Eye (tissue), 1 donor: ENCODE measurements at regions not wholly inside any gene's neighbourhood (a gene's known extent, or its start where the extent isn't known, plus 50 kb on each side); places are given as distances from the start of the nearest gene placed in this dataset.

ENCODE experiments used
- DNase-seq: peaks from one replicate; pipeline ENCODE4 v3.0.0-alpha.2; 2015

DNA sequence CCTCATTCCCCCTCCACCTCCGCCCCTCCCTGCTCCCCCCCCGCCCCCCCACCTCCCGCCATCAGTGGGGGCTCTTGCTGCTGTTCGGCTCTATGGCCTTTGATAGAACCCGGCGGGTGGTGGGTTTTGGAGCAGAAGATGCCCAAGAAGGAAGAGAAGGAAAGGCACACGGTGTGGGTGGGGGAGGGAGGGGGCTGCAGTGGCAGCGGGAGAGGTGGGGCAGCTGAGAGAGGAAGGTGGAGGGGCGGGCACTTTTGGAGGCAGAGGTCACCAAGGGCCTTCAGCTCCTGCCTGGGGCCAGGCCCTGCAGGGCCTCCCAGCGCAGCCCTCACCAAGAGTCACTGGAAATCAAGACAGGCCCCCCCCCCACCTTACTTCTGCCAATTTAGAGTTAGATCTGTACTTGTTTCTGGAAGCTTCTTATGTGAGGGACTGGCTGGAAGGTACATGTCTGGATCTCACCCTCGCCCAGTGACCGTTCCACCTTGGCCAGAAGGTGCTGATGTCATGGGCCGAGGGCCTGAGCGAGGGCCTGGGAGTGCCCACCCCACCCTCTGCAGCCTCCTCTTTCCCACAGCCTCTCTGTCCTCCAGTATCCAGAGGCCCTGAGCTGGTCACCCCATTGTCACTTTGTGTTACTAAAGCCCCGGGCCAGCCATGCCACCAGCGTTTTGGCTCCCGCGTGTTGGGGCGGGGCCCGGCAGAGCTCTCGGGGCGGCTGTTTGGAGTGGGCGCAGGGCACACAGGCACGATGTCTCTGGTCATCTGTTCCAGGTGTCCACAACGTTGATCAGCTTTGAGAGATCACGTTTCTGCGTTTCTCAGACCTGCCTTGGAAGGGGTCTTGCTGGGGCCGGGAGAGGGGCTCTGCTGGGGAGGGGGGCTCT, 153.9 kb downstream of the KIF26A start:
- no peak for DNase-seq

DNA sequence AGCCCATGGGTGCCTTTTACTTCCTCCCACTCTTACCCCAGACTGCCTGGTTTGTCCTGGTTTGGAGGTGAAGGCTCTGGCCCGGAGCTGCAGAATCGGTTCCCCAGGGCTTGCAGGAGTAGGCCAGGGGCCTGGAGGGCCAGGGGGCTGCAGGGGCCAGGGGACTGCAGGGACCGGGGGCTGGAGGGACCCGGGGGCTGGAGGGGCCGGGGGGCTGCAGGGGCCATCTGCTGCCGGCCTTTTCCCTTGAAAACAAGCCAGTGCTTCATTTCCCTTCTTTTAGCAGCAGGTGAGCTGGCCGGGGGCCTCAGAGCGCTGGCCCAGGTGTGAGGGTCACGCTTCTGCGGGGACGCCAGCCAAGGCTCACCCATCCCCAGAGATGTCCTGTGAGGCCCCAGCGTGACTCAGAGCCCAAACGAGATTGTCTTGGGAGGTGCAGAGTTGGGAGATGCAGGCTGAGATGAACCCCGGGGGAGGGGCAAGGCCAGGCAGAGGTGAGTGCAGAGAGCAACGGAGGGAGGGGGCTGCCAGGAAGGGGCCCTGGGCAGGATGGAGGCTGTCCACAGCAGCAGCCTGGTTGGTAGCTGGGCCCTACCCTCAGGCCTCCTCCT, 154.9 kb downstream of the KIF26A start:
- no peak for DNase-seq

DNA sequence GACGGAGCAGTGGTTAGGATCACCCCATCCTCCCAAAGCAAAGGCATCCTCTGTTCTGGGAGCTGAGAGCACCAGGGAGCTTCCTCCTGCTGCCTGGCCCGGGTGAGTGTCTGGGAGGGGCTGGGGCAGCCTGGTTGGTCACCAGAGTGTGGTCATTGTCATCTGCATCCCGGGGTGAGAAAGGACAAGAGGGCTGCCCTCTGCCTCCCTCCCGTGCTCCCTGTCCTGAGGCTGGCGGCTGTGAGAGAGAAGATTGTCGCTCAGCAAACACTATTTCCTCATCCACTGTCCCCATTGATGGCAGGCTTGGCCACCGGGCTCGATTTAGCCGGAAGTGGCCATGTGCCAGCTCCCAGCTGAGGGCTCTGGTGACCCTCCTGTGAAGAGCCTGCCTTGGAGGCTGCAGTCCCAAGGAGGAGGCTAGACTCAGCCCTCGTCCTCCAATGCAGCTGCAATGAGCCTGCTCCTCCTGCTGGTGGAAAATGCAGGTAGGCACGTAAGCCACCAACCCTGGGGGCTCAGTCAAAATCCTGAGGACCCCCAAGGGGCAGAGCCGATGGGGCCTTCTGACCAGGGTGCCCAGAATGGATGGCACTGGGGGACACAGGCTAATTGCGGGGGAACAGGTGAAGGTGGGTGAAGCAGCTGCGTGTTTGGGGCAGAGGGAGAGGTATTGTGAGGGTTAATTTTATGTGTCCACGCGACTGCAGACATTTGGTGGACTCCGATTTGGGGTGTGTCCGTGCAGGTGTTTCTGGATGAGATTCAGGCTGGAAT, 155.7 kb downstream of the KIF26A start:
- DNase-seq = no peak

DNA sequence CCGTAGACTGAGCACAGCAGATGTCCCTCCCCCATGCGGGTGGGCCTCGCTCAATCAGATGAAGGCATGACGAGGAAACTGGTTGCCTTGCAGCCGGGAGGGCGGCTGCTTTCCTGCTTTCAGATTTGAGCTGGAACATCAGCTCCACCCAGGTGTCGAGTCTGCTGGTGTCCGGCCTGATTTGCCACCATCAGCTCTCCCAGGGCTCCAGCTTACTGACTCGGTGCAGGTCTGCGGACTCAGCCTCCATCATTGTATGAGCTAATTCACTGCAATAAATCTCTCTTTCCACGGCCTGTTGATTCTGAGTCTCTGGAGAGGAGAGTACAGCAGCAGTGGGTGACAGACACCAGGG, 156.2 kb downstream of the KIF26A start:
- DNase-seq = no peak

DNA sequence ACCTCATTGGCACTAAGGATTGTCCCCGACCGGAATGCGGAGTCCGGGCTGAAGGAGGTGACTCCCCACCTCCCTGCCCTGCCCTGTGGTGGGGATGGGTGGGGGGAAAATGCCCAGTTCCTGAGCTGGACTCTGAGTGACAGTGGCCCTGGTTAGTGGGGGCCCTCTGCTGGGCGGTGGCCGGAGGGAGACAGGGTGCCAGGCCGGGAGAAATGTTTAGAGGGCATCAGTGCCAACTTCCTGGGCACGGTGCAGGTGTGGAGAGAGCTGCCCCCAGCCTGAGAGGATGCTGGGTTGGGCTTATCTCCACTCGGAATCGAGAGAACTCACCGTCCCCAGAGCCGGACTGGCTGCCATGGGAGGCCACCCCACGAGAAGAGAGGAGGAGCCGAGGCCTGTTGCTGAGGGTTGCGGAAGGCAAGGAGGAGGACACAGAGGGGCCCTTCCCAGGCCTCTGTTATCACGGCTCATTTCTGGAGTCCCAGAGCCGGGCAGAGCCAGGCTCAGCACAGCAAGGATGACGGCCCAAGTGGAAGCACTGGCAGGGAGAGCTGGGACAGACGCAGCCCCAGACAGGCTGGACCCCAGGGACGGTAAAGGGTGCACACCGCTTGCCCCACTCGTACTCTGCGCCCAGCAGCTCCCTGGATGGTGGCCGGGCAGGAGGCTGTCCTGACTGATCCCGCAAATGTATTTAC, 156.7 kb downstream of the KIF26A start:
- no peak for DNase-seq

DNA sequence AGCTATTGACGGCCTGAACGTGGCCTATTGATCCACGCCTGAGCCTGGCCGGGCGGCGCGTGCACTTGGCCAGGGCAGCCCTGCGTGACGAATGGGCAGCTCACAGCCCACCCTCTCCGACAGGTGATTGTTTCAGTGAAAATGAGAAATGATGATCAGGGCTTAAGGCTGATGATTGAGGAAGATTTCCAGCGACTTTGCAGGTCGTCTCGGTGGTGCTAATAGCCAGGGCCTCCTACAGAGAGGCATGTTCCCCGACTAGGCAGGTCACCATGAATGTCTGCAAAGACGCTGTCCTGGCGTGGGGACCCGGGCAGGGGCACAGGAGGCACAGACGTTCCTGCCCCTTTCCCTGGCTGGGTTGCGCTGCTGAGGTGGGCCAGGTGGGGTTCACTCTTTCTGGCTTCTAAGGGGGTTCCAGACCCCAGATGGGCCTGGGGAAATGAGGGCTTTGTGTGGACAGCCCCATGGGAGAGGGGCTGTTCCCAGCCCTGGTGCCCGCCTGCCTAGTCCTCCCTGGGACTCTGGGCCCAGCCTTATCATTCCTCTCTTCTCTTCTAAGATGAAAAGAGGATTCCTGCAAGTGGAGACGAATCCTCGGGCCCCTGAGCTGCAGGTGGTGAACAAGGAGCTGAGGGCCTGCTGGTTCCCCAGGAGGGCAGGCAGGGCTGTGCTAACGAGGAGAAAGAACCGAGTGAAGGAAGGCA, 157.4 kb downstream of the KIF26A start:
- no peak for DNase-seq

DNA sequence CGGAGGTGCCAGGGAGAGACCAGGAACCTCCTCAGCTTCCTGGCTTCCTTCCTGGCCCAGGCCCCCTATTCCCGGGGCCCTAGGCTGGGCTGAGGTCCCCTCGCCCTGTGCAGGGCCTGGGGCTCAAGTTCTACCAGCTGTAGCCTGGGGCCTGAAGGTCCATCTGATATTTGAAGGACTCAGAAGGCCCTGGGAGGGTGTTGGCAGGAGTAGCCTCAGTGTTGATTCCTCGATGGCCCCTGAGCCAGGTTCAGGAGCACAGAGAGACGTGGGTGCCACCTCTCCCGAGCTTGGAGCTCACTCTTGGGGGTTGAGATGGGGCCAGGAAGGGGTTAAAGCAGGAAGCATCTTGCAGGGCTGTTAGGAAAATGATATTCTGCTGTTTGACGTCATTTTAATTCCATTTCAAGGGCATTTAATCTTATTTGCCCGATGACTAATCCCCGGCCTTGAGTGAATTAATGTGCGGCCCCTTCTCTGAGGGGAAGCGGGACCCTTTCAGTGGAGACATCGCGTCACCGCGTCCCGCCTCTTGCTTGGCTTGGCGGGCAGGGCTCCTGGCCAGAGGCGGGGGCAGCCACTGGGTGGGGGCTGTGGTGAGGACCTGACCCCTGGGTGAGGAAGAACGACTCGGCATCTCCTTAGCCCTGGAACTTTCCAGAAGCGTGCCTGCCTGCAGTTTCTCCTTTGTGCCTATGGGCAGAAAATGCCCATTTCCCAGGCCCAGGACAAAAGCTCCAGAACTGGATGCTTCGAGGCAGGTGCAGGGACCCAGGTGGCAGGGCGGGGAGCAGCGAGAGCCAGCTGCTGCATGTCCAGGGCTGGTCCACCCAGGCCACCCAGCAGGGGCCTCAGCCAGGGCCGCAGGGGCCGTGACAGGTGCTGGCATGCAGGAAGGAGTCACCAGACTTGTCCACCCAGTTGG, 158.3 kb downstream of the KIF26A start:
- peak; percentile 60 for DNase-seq

DNA sequence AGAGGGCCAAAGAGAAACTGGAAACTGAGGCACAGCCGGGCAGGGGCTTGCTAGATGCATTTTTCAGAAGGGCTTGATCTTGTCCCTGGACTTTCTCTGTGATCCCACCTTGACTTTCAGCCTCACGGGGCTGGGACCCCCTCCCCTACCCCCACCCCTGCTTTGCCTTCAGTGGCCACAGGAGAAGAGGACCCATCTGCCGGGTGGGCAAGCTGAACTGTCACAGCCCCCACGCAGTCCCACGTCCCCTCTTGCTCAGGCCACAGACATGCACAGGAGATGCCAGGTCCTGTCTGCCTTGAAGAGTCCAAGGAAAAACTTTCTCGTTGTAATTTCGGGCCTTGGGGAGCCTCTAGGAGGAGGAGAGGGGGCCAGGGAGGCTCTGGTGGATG, 158.9 kb downstream of the KIF26A start:
- DNase-seq = no peak

DNA sequence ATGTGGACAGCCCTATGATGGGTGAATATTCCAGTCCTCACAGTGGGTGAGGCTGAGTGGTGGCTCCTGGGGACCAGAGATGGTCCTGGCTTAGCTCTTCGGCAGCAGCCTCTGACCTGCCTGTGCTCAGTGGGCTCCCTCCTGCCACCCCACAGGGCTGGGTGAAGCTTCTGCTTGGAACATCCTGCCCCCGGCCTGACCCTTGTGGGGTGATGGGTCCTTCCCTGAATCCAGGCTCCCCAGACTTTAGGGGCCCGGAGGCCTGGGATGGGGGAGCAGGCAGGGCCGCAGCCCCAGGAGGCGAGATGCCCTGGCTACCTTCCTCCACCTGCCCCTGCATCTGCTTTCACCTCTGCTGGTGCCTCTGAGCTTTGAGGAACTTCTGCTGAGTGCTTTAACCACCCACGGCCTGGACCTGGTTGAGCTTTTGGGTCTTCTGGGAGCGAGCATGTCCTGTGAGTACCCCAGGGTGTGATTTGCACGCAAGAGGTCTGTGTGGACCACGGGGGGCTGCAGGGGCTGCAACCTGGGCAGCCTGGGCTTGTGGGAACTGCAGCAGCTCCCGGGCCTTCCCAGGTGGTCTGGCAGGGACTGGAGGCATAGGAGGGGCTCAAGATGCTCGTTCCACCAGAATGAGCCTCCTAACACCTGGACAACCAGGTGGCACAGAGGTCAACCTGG, 159.5 kb downstream of the KIF26A start:
- DNase-seq = no peak

DNA sequence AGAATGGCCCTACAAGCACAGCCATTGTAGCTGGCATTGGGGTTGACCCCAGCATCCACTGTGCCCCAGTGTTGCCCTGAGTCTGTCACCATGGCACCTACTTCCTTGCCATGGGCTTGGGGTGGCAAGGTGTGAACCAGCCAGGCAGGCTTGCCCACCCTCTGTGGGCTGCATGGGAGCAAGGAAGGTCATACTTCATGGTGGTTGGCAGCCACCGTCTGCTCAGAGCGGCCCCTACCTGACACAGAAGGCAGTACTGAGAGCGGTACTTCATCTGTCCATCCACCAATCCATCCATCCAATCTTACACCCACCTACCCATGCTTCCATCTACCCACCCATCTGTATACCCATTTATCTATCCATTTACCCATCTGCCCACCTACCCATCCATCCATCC, 160.1 kb downstream of the KIF26A start:
- no peak for DNase-seq

DNA sequence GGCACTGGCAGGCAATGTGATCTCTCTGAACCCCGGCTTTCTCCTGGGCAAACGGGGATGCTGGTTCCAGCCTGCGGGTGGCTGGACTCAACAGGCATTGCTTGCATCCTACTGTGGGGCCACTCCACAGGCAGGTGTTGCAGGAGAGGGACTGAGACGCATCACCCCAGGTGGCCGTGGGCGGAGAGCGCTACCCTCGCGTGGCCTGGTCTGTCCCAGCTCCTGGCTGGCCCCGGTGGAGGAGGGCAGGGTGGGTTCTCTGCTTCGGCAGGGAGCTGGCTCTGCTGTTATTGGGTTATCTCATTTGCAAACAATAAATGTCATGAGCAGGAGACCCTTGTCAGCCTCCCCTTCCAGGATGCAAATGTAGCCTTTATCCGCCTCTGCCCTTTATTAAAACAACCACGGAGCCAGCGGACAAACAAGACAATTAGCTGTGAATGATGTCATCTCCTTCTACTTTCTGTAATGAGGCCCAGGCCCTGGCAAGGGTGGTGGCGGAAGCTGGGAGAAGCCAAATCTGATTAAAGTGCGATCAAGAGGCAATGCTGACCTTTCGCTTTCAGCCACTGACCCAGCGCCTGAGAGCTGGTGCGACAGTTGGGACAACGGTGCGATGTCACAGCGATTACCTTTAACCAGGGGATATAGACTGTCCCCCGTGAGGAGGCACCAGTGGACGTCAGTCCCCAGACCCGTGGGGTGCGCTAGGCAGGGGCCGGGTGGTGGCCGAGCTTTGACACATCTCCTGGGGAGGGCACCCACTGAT, 161.8 kb downstream of the KIF26A start:
- DNase-seq = peak; percentile 75

DNA sequence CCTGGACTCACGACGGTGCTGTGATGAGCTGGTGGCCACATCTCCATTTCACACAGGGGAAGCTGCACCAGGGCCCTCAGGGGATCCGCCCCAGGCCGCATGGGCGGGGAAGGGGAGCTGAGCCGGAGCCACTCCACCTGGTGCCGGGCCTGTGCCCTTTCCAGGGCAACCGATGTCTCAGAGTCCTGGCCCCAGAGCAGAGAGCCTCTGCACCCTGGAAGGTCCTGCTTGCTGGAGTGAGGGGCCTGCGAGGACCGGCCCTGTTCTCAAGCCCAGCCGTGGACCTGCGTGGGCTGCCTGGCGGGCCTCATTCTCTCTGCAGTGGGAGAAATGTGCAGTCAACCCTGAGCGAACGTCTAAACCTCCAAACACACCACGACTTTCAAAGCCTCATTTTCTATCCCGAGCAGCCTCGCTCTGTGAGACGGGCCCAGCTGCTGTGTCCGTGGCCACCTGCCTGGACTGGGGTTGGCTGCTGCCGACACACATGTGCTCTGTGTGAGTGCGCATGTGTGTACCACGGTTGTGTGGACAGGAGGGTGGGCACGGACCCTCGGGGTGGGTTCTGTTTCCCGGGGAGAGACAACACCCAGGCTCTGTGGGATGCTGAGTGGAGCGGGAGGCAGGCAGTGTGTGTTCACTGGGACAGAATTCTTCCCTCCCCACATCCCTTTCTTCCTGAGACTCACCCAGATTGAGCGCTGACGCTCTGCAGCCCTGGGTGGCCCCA, 163.5 kb downstream of the KIF26A start:
- DNase-seq = no peak

DNA sequence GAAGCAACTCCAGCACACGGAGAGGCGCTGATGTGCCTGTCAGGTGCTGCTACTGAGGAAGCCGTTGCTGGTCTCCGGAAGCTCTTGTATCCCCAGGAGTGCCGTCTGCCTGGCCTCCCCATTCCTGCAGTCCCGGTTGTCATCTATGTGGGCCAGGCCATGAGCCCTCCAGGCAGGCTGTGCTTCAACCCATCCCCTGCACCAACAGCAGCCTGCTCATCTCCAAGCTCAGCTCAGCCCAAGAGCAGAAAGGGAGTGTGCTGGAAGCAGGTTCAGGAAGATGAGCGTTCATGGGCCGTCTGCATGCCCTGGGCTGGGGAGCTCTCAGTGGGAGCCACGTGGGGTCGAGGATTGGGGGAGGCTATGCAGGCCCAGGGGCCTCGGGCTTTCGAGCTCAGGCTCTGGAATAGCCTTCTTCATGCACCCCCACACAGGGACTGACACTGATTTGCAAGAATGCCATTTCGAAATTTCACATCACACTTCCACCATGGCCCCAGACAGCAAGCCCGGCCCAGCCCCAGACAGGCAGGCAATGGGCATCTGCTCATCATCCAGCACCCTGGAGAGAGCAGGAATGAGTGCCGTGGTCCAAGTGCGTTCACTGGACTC, 164.5 kb downstream of the KIF26A start:
- no peak for DNase-seq

DNA sequence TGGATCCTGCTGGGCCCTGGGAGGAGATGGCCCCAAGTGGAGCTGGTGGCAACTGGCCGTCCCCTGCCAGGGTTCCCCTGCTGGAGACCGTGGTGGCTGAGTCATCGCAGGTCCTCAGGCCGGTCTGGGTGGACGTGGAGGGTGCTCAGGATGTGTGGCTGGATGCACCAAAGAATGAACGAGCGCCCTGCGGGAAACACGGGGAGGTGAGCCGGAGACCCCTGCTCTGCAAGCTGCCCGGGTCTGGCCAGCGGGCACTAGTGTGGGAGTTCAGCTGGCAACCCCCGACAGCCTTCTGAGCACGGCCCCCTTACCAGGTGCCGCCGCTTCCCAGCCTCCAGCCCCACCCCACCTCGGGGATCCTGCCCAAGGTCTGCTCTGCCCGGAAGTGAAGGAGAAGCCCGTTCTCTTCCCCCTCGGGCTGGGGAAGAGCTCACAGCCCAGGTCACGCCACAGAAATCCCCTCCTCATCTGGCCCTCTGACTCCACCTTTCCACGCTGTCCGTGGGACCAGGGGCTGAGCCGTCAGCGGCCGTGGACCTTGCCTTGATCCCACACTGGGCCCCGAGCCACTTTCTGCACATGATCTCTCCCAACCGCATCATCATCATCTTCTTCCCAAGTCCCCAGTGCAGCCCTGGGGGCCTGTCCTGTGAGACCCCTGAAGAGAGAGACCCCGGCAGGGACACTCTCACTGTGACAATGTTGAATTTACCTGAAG, 165.5 kb downstream of the KIF26A start:
- DNase-seq = no peak

DNA sequence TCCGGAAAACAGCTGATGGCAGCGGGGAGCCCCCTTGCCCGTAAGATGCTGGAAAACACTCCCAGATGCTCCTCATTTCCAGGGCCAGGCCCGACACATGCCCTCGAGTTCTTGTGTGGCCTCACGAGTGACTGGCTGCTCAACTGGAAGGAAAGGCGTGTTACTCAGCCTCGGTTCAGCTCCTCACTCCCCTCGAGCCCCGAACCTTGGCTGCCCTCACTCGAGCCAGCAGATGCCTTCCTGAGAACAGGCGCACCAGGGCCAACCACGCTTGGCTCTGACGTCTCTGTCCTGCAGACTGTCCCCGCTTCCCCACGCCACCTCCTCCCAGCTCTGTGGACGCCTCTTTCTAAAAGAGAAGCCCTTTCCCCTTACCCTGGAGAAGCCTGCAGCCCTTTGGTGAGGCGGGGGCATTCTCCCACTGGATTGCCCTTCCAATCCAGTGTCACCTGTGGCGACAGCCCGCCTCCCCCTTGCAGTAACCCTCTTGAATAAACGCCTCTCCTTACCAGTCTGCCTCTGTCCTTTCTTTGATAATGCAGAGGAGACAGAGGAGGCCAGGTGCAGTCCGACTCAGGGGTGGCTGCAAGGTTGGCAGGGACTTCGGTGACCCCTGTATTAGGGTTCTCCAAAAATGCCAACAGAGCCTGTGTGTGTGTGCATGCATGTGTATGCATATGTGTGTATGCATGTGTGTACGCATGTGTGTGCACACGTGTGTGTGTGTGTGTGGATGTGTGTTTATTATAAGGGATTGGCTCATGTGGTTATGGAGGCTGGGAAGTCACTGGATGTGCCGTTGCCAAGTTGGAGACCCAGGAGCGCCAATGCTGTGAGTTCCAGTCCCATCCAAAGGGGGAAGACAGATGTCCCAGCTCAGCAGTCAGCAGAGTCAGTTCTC, 166.3 kb downstream of the KIF26A start:
- DNase-seq = no peak

DNA sequence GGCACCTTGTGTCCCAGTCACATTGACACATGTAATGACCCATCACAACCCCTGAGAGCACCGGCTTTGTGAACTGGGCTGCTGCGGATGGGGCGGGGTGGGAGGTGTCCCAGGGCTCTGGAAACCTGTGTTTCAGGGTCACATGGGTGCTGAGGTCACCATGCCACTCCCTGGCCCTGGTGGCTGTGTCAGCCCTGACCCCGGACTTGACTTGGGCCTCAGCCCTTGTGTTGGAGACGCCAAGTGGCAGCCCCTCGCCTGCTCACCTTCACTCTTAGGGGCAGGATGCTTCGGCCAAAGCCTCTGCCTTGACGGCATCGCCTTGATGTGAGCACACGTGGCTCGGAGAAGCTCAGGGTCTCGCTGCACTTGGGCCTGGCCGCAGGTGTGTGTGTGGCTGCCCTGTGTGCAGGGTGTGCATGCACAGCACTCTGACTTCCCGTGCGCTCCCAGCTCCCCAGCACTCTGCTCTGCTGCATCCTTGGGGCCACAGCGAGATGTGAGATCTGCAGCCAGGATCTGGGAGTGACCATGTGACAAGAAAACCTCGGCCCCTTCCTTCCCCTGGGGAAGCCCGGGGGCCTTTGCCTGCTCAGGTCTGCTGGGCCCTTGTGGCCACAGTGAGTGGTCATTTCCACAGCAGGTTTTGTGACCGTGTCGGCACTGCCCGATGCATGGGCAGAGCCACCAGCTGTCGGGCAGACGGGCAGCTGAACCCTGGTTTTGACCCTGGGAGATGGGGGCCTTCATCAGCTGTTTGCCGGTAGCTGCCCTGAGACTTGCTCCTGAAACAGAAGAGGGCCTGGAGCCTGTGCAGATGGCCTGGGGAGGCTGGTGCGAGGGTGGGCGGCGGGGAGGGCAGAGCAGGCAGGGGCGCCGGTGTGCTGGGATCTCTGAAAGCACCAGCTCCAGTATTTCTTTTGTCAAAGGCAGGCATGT, 167.4 kb downstream of the KIF26A start:
- DNase-seq = no peak
